Right lobe of liver (tissue), 6 donors: ENCODE measurements at regions not wholly inside any gene's neighbourhood (a gene's known extent, or its start where the extent isn't known, plus 50 kb on each side); places are given as distances from the start of the nearest gene placed in this dataset.
"Not testable (repeated sequence)": the region's sequence is repeated elsewhere in the genome, so short reads cannot be mapped to it uniquely, and the experiment has no call there.

ENCODE experiments used
- ATAC-seq, 4 donors: fragments of 200-7000 bp; cut with Tn5 transposase; one replicate each; pipeline ENCODE4 v1.9.1; 2020; ENCODE audit warnings: mild to moderate bottlenecking in 4 of 4, moderate library complexity in 4 of 4
- DNase-seq, 3 donors: peaks; one replicate each; pipeline ENCODE4 v3.0.0-alpha.2; 2020
- H3K27ac ChIP-seq, 3 donors: fragments of 200-600 bp; one replicate each; pipeline ENCODE4 v1.8.0; 2022
- H3K27me3 ChIP-seq, 2 donors: fragments of 200-600 bp; one replicate each; pipeline ENCODE4 v1.8.0; 2022
- H3K36me3 ChIP-seq, 4 donors: fragments of 200-600 bp; sonication (generic) in 1 of 4; one replicate each; pipeline versions ENCODE4 v1.5.1 to v1.8.0; 2017 to 2022; ENCODE audit warnings: control low read depth in 1 of 4
- H3K4me1 ChIP-seq, 4 donors: fragments of 200-600 bp; sonication (generic) in 1 of 4; one replicate each; pipeline versions ENCODE4 v1.5.1 to v1.8.0; 2017 to 2022; ENCODE audit warnings: control low read depth in 1 of 4
- H3K4me3 ChIP-seq, 3 donors: fragments of 200-600 bp; one replicate each; pipeline ENCODE4 v1.8.0; 2022
- H3K9me3 ChIP-seq, 4 donors: fragments of 200-600 bp; sonication (generic) in 1 of 4; one replicate each; pipeline versions ENCODE4 v1.5.1 to v1.8.0; 2017 to 2022; ENCODE audit warnings: control low read depth in 1 of 4
- CTCF ChIP-seq, 4 donors: fragments of 200-600 bp in 3 of 4; fragments of 450-650 bp in 1 of 4; IDR thresholded peaks; one replicate each; pipeline versions ENCODE4 v1.5.1 to v1.8.0; 2016 to 2022; ENCODE audit warnings: antibody characterized with exemption in 4 of 4, mild to moderate bottlenecking in 2 of 4
- POLR2A ChIP-seq: fragments of 450-650 bp; IDR thresholded peaks from one replicate; pipeline ENCODE4 v1.6.1; 2017; ENCODE audit warnings: antibody characterized with exemption, mild to moderate bottlenecking
- WGBS: methylation state at CpG from one replicate; pipeline ENCODE4 v1.1.6; 2018; ENCODE audit warnings: low coverage, low lambda C conversion rate; ENCODE audit not compliant: insufficient coverage; ENCODE audit errors: missing lambda C conversion rate; 5-methylcytosine and 5-hydroxymethylcytosine counted together
- intact Hi-C, 2 donors: fragments of 100-400 bp; cut with DNase I; formaldehyde crosslinking; loops; one replicate each; pipeline versions ENCODE4 v1.11.2 to v1.14.1; 2022
- donor health status: DM: no; HTN: yes; CAD: no.
- donor health status: DM: no; HTN: no; CAD: no.
- donor health status: DM: no; HTN: no; CAD: no.
- donor health status: DM: no; HTN: yes; CAD: no.
- donor health status: DM: no; HTN: yes; CAD: no.

- intact Hi-C loops = loop anchor here in 1 of 2 donors (10.0 kb wide), 2 partner anchors 49 to 61 kb away; no protein-coding TSS in a partner anchor
- DNase-seq (no peak), ATAC-seq (no peak)
- Histone ChIP-seq H3K36me3 (no peaks in the 10 kb centered on the region), H3K27ac (no peak overlapping the region), H3K27me3 (no peaks in the 10 kb centered on the region), H3K4me3 (no peak overlapping the region), H3K9me3 (no peaks in the 10 kb centered on the region), H3K4me1 (no peaks in the 10 kb centered on the region)
- 25% methylated on average over 3 of the region's 6 CpGs for WGBS
- no peak for TF ChIP-seq CTCF (IDR thresholded peaks at IDR 0.05)
These were observed 93.9 kb upstream of the WSCD1 start for GRCh38 chr17:5976251-5976650.

GRCh38 chr17:5978496-5978895 is 91.7 kb upstream of the WSCD1 start:
- TF ChIP-seq CTCF (IDR thresholded peaks at IDR 0.05) (no peak), POLR2A (no peak)
- no peaks in the 10 kb centered on the region for H3K4me1 ChIP-seq

GRCh38 chr17:5980941-5981340 is 89.2 kb upstream of the WSCD1 start:
- Histone ChIP-seq H3K4me3 (no peak overlapping the region), H3K4me1 (no peaks in the 10 kb centered on the region), H3K27me3 (no peaks in the 10 kb centered on the region), H3K36me3 (no peaks in the 10 kb centered on the region), H3K27ac (no peak overlapping the region), H3K9me3 (no peaks in the 10 kb centered on the region)
- no peak for TF ChIP-seq POLR2A
- TF ChIP-seq CTCF (IDR thresholded peaks at IDR 0.05) = no peak
- ATAC-seq (no peak), DNase-seq (no peak)
- intact Hi-C loops = no loop called here
- 72% methylated on average over 5 of the region's 6 CpGs for WGBS

More at GRCh38 chr17:5978496-5978895, 91.7 kb upstream of the WSCD1 start:
- H3K27ac ChIP-seq = no peak overlapping the region
- intact Hi-C loops = loop anchor here in 1 of 2 donors (10.0 kb wide), 2 partner anchors 46 to 64 kb away; no protein-coding TSS in a partner anchor
- H3K9me3 ChIP-seq = no peaks in the 10 kb centered on the region
- DNase-seq (no peak), ATAC-seq (no peak)
- H3K36me3 ChIP-seq = no peaks in the 10 kb centered on the region
- WGBS = 34% methylated on average over 6 of the region's 7 CpGs
- H3K27me3 ChIP-seq = no peaks in the 10 kb centered on the region
- H3K4me3 ChIP-seq = no peak overlapping the region

GRCh38 chr17:5986644-5987043 is 83.5 kb upstream of the WSCD1 start:
- TF ChIP-seq CTCF (IDR thresholded peaks at IDR 0.05) (no peak), POLR2A (no peak)
- intact Hi-C loops = no loop called here
- ATAC-seq = no peak

GRCh38 chr17:6000426-6000825 is 69.8 kb upstream of the WSCD1 start:
- no peak for DNase-seq
- Histone ChIP-seq H3K4me3 (no peak overlapping the region), H3K36me3 (no peaks in the 10 kb centered on the region), H3K27me3 (no peaks in the 10 kb centered on the region), H3K27ac (no peak overlapping the region), H3K9me3 (no peaks in the 10 kb centered on the region), H3K4me1 (no peaks in the 10 kb centered on the region)
- WGBS = 54% methylated on average over 4 of the region's 4 CpGs
- intact Hi-C loops = no loop called here
- TF ChIP-seq CTCF (IDR thresholded peaks at IDR 0.05) (no peak), POLR2A (no peak)
- no peak for ATAC-seq

More at GRCh38 chr17:5986644-5987043, 83.5 kb upstream of the WSCD1 start:
- H3K9me3 ChIP-seq = no peaks in the 10 kb centered on the region
- H3K27me3 ChIP-seq = no peaks in the 10 kb centered on the region
- H3K4me3 ChIP-seq = no peak overlapping the region
- H3K4me1 ChIP-seq = no peaks in the 10 kb centered on the region
- no peaks in the 10 kb centered on the region for H3K36me3 ChIP-seq
- H3K27ac ChIP-seq = no peak overlapping the region
- 59% methylated on average over 2 of the region's 2 CpGs for WGBS
- no peak for DNase-seq

- H3K9me3 ChIP-seq, H3K4me3 ChIP-seq, H3K27ac ChIP-seq, H3K4me1 ChIP-seq, ATAC-seq, H3K27me3 ChIP-seq, H3K36me3 ChIP-seq, intact Hi-C loops, DNase-seq: not testable (repeated sequence)
- 53% methylated on average over 4 of the region's 6 CpGs for WGBS
These were observed 67.0 kb upstream of the WSCD1 start for GRCh38 chr17:6003221-6003620.
